NT2/D1 (cell line): ENCODE measurements at regions not wholly inside any gene's neighbourhood (a gene's known extent, or its start where the extent isn't known, plus 50 kb on each side); places are given as distances from the start of the nearest gene placed in this dataset.

Experiments
- YY1 ChIP-seq: IDR thresholded peaks from 2 replicates; pipeline ENCODE4 v1.6.1; 2011; ENCODE audit not compliant: insufficient read length, insufficient read depth
- ZNF274 ChIP-seq: IDR thresholded peaks from 2 replicates; pipeline ENCODE4 v1.6.1; 2011; ENCODE audit warnings: mild to moderate bottlenecking, low read depth, low read length

DNA sequence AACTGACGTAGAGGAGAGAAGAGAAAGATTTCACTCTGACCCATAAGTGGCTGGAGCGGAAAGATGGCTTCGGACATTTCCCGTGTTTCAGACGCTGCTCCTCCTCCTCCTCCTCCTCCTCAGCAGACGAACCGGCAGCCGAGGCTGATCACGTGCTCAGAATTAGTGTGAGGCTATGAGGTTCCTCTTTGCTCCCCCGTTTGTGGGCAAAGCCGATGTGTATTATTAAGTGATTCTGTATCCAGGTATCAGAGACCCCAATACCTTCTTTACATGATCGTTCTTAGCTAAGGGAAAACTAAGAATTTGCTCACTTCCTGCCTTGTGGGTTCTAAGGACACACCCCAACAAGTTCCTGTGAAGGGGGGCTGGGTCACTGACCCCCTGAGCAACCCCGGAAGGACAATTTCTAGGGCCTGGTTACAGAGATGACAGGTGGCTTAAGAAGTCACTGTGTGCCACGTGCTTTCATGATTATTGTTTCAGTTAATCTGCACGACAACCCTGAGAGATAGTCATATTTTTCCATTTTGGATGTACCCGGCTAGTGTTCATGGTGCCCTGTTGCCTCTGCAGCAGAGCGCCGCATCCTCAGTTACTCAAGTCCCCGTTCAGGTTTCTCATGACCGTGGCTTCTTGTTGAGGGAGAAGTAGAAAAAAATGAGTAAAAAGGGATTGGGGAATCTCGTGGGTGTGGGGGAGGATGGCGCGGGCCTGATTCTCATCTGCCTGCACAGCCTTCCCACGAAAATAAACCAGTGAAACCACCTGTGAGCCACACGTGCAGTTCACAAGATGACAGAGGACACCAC lies 671.8 kb downstream of the QKI start:
- no peak for TF ChIP-seq ZNF274
- no peak for TF ChIP-seq YY1
